ENCODE measurements at regions not wholly inside any gene's neighbourhood (a gene's known extent, or its start where the extent isn't known, plus 50 kb on each side); places are given as distances from the start of the nearest gene placed in this dataset.

DNA sequence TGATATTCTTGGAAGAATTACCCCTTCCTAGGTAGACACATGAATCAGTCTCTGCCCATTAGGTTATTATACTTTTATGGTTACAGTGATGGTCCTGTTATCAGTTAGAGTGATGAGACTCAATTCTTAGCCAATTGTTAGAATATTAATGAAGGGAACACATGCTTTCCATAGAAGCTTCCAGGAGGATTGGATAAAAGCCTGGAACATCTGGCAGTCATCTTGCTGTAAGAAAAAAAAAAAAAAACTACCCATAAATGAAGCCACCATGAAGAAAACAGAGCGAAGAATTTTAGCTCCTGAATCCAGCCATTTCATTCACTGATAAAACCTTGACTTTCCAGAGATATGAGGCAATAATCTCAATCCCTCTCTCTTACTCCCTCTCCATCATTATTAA, 262.5 kb upstream of the GRIN3A start:
- 89% methylated on average over 1 of the region's 1 CpG for WGBS (ENCODE audit: insufficient coverage)
- CTCF ChIA-PET, result no interaction called here

DNA sequence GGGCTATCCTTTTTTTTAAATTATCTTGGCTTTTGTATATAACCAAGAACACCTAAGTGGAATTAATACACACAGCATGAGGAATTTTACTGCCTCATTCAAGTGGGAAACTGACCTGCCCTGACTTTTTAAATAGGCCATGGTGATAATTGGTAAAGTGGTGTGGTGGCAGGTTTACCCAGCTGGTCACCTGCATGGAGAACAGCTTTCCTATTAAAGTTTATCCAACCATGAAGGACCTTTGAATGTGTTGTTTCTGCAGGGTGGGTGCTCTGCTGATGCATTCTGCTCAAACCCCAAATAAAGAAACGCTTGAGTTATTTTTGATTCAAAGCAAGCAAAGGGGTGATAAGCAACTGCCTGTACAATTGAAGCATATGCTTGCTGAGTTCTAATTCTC, 261.0 kb upstream of the GRIN3A start:
- Histone ChIP-seq H3K27ac (ENCODE audit: insufficient read depth in 1 of 2, low read depth in 1 of 2, low read length in 2 of 2, poor library complexity in 1 of 2, severe bottlenecking in 2 of 2) (no peak overlapping the region), H3K4me3 (ENCODE audit: control insufficient read depth in 1 of 7, extremely low read depth in 1 of 7, insufficient read depth in 4 of 7, low read depth in 2 of 7, low read length in 6 of 7) (no peak overlapping the region), H3K36me3 (ENCODE audit: control insufficient read depth in 4 of 4, insufficient read depth in 4 of 4, low read length in 3 of 4) (no peaks in the 10 kb centered on the region), H3K4me1 (ENCODE audit: control extremely low read depth in 1 of 4, control insufficient read depth in 4 of 4, insufficient read depth in 4 of 4, low read length in 3 of 4) (no peaks in the 10 kb centered on the region), H3K27me3 (replicated peaks in 2 of 5; ENCODE audit: control insufficient read depth in 4 of 5, insufficient read depth in 5 of 5, low read length in 4 of 5) (no peaks in the 10 kb centered on the region), H3K9me3 (ENCODE audit: control extremely low read depth in 1 of 5, control insufficient read depth in 4 of 5, insufficient read depth in 2 of 5, low read depth in 1 of 5, low read length in 4 of 5) (no peaks in the 10 kb centered on the region)
- WGBS (ENCODE audit: insufficient coverage), result 100% methylated on average over 1 of the region's 1 CpG
- CTCF ChIA-PET, result no interaction called here
- POLR2A ChIA-PET, result no interaction called here
- DNase-seq, result no peak

More for the DNA sequence above, 262.5 kb upstream of the GRIN3A start:
- Histone ChIP-seq H3K4me1 (ENCODE audit: control extremely low read depth in 1 of 4, control insufficient read depth in 4 of 4, insufficient read depth in 4 of 4, low read length in 3 of 4) (no peaks in the 10 kb centered on the region), H3K27me3 (replicated peaks in 2 of 5; ENCODE audit: control insufficient read depth in 4 of 5, insufficient read depth in 5 of 5, low read length in 4 of 5) (no peaks in the 10 kb centered on the region), H3K4me3 (ENCODE audit: control insufficient read depth in 1 of 7, extremely low read depth in 1 of 7, insufficient read depth in 4 of 7, low read depth in 2 of 7, low read length in 6 of 7) (no peak overlapping the region), H3K9me3 (ENCODE audit: control extremely low read depth in 1 of 5, control insufficient read depth in 4 of 5, insufficient read depth in 2 of 5, low read depth in 1 of 5, low read length in 4 of 5) (no peaks in the 10 kb centered on the region), H3K27ac (ENCODE audit: insufficient read depth in 1 of 2, low read depth in 1 of 2, low read length in 2 of 2, poor library complexity in 1 of 2, severe bottlenecking in 2 of 2) (no peak overlapping the region), H3K36me3 (ENCODE audit: control insufficient read depth in 4 of 4, insufficient read depth in 4 of 4, low read length in 3 of 4) (no peaks in the 10 kb centered on the region)
- POLR2A ChIA-PET, result no interaction called here
- DNase-seq, result no peak

DNA sequence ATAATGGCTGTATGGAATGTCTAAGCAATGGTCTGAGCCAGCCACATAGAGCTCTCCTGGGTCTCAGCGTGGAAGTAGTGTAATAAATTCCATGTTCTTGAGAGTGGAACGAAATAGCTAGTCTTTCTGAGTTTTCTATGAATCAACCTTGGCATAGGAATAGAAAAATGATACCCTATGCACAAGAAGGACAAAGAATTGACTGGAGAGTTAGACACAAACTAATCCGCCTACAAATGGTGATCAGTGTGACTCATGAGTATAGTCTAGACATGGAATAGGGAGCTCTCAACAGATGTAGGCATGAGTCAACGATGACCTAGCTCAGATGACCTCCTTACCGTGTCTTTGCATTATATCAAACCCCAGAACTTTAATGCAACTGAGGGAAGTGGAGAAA, 256.8 kb upstream of the GRIN3A start:
- Histone ChIP-seq H3K4me3 (ENCODE audit: control insufficient read depth in 1 of 7, extremely low read depth in 1 of 7, insufficient read depth in 4 of 7, low read depth in 2 of 7, low read length in 6 of 7) (no peak overlapping the region), H3K4me1 (ENCODE audit: control extremely low read depth in 1 of 4, control insufficient read depth in 4 of 4, insufficient read depth in 4 of 4, low read length in 3 of 4) (no peaks in the 10 kb centered on the region), H3K27me3 (replicated peaks in 2 of 5; ENCODE audit: control insufficient read depth in 4 of 5, insufficient read depth in 5 of 5, low read length in 4 of 5) (no peaks in the 10 kb centered on the region), H3K9me3 (ENCODE audit: control extremely low read depth in 1 of 5, control insufficient read depth in 4 of 5, insufficient read depth in 2 of 5, low read depth in 1 of 5, low read length in 4 of 5) (no peaks in the 10 kb centered on the region), H3K27ac (ENCODE audit: insufficient read depth in 1 of 2, low read depth in 1 of 2, low read length in 2 of 2, poor library complexity in 1 of 2, severe bottlenecking in 2 of 2) (no peak overlapping the region), H3K36me3 (ENCODE audit: control insufficient read depth in 4 of 4, insufficient read depth in 4 of 4, low read length in 3 of 4) (no peaks in the 10 kb centered on the region)
- DNase-seq, result no peak
- WGBS (ENCODE audit: insufficient coverage), result 88% methylated on average over 2 of the region's 5 CpGs
- ChIA-PET CTCF (no interaction called here), POLR2A (no interaction called here)

DNA sequence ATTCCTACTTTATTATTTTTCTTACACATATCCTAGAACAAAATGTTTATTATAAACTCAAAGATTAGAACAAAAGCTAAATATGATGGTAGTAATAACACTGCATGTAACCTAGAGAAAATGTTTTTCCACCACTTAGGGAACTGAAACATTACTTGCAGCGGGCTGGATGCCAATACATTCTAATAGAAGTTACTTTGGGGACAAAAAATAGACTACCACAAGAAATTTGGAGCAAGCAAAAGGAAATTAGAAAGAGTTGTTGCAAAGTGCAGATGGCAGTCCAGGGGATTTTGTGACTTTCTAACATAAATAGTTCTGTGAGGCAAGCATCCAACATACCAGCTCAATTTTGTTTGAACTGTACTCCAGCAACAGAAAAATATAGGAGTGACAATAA, 255.3 kb upstream of the GRIN3A start:
- DNase-seq, result no peak
- WGBS (ENCODE audit: insufficient coverage), result no CpG with 5 or more reads among the region's 1 CpG
- H3K4me3 ChIP-seq (ENCODE audit: control insufficient read depth in 1 of 7, extremely low read depth in 1 of 7, insufficient read depth in 4 of 7, low read depth in 2 of 7, low read length in 6 of 7), result no peak overlapping the region
- no peaks in the 10 kb centered on the region for H3K36me3 ChIP-seq (ENCODE audit: control insufficient read depth in 4 of 4, insufficient read depth in 4 of 4, low read length in 3 of 4)
- H3K27me3 ChIP-seq (replicated peaks in 2 of 5; ENCODE audit: control insufficient read depth in 4 of 5, insufficient read depth in 5 of 5, low read length in 4 of 5), result no peaks in the 10 kb centered on the region
- no peak overlapping the region for H3K27ac ChIP-seq (ENCODE audit: insufficient read depth in 1 of 2, low read depth in 1 of 2, low read length in 2 of 2, poor library complexity in 1 of 2, severe bottlenecking in 2 of 2)
- ChIA-PET CTCF (no interaction called here), POLR2A (no interaction called here)
- no peaks in the 10 kb centered on the region for H3K9me3 ChIP-seq (ENCODE audit: control extremely low read depth in 1 of 5, control insufficient read depth in 4 of 5, insufficient read depth in 2 of 5, low read depth in 1 of 5, low read length in 4 of 5)
- H3K4me1 ChIP-seq (ENCODE audit: control extremely low read depth in 1 of 4, control insufficient read depth in 4 of 4, insufficient read depth in 4 of 4, low read length in 3 of 4), result no peaks in the 10 kb centered on the region

DNA sequence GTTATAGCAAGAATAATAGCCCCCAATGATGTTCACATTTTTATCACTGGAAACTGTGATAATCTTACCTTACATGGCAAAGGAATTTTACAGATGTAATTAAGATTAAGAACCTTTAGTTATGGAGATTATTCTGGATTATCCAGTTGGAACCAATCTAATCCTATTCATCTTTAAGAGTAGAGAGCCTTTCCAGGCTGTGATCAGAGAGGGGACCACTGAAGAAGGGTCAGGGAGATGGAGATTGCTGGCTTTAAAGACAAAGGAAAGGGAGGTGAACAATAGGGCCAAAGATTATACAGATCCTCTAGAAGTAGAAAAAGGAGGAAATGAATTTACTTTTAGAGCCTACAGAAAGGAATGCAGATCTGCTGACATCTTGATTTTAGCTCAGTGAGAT, 253.5 kb upstream of the GRIN3A start:
- no peaks in the 10 kb centered on the region for H3K4me1 ChIP-seq (ENCODE audit: control extremely low read depth in 1 of 4, control insufficient read depth in 4 of 4, insufficient read depth in 4 of 4, low read length in 3 of 4)
- no peaks in the 10 kb centered on the region for H3K27me3 ChIP-seq (replicated peaks in 2 of 5; ENCODE audit: control insufficient read depth in 4 of 5, insufficient read depth in 5 of 5, low read length in 4 of 5)
- H3K27ac ChIP-seq (ENCODE audit: insufficient read depth in 1 of 2, low read depth in 1 of 2, low read length in 2 of 2, poor library complexity in 1 of 2, severe bottlenecking in 2 of 2), result no peak overlapping the region
- ChIA-PET POLR2A (no interaction called here), CTCF (no interaction called here)
- H3K4me3 ChIP-seq (ENCODE audit: control insufficient read depth in 1 of 7, extremely low read depth in 1 of 7, insufficient read depth in 4 of 7, low read depth in 2 of 7, low read length in 6 of 7), result no peak overlapping the region
- no peaks in the 10 kb centered on the region for H3K36me3 ChIP-seq (ENCODE audit: control insufficient read depth in 4 of 4, insufficient read depth in 4 of 4, low read length in 3 of 4)
- DNase-seq, result no peak
- H3K9me3 ChIP-seq (ENCODE audit: control extremely low read depth in 1 of 5, control insufficient read depth in 4 of 5, insufficient read depth in 2 of 5, low read depth in 1 of 5, low read length in 4 of 5), result no peaks in the 10 kb centered on the region

DNA sequence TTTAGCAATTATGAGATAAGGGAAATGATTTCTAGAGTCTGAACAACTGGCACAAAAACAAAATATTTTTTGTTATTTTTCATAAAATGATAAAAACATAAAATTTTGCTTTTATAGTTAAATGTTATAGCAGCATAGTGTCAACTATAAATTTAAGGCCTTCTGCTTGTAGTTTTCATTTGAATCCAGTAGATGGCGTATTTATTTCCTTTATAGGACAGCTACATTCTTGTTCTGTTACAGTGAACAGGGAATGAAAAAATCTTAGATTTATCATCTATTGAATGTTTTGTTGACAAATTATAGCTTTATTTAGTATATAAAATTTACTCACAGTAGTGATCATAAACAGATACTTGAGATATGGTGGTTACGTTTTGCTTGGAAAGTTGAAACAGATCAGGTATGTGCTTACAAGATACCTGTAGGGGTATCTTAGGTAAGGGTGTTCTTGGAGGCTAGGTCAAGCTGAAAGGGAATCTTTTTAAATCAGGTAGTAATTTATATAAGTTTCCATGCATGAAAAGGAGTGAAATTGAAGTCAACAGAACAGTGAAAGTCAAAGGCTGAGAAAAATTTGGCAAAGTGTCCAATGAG, 239.3 kb upstream of the GRIN3A start:
- no peaks in the 10 kb centered on the region for H3K4me1 ChIP-seq (ENCODE audit: control extremely low read depth in 1 of 4, control insufficient read depth in 4 of 4, insufficient read depth in 4 of 4, low read length in 3 of 4)
- no peaks in the 10 kb centered on the region for H3K27me3 ChIP-seq (replicated peaks in 2 of 5; ENCODE audit: control insufficient read depth in 4 of 5, insufficient read depth in 5 of 5, low read length in 4 of 5)
- no peak overlapping the region for H3K4me3 ChIP-seq (ENCODE audit: control insufficient read depth in 1 of 7, extremely low read depth in 1 of 7, insufficient read depth in 4 of 7, low read depth in 2 of 7, low read length in 6 of 7)
- ChIA-PET POLR2A (no interaction called here), CTCF (interaction anchor here (1.0 to 1.7 kb wide), 2 partner anchors 10 to 12 kb away, joined by 3 to 5 read pairs; no protein-coding TSS in a partner anchor)
- peak; percentile 14 to 38 (median 33) for DNase-seq
- no peaks in the 10 kb centered on the region for H3K9me3 ChIP-seq (ENCODE audit: control extremely low read depth in 1 of 5, control insufficient read depth in 4 of 5, insufficient read depth in 2 of 5, low read depth in 1 of 5, low read length in 4 of 5)
- WGBS (ENCODE audit: insufficient coverage), result no CpG with 5 or more reads among the region's 2 CpGs
- no peak overlapping the region for H3K27ac ChIP-seq (ENCODE audit: insufficient read depth in 1 of 2, low read depth in 1 of 2, low read length in 2 of 2, poor library complexity in 1 of 2, severe bottlenecking in 2 of 2)
- H3K36me3 ChIP-seq (ENCODE audit: control insufficient read depth in 4 of 4, insufficient read depth in 4 of 4, low read length in 3 of 4), result no peaks in the 10 kb centered on the region

DNA sequence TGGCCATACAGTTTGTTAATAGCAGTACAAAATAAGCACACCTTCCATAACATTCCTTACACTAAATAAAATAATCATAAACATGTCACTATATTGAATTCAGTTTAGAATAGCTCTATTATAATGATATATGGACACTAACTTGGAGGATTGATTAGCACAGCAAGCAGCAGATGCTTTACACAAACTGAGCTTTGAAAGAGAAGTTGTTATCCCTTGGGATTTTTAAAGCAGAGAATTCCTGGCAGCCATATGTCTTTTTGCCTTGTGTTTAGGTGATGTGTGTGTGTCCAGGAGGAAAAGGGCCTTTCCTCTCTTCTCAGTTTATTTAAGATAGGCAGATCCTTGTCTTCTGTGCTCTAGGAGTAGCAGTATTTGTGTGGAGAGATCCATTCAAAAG, 232.2 kb upstream of the GRIN3A start:
- Histone ChIP-seq H3K27ac (ENCODE audit: insufficient read depth in 1 of 2, low read depth in 1 of 2, low read length in 2 of 2, poor library complexity in 1 of 2, severe bottlenecking in 2 of 2) (no peak overlapping the region), H3K4me3 (ENCODE audit: control insufficient read depth in 1 of 7, extremely low read depth in 1 of 7, insufficient read depth in 4 of 7, low read depth in 2 of 7, low read length in 6 of 7) (no peak overlapping the region), H3K27me3 (replicated peaks in 2 of 5; ENCODE audit: control insufficient read depth in 4 of 5, insufficient read depth in 5 of 5, low read length in 4 of 5) (no peaks in the 10 kb centered on the region), H3K36me3 (ENCODE audit: control insufficient read depth in 4 of 4, insufficient read depth in 4 of 4, low read length in 3 of 4) (no peaks in the 10 kb centered on the region), H3K9me3 (ENCODE audit: control extremely low read depth in 1 of 5, control insufficient read depth in 4 of 5, insufficient read depth in 2 of 5, low read depth in 1 of 5, low read length in 4 of 5) (no peaks in the 10 kb centered on the region), H3K4me1 (ENCODE audit: control extremely low read depth in 1 of 4, control insufficient read depth in 4 of 4, insufficient read depth in 4 of 4, low read length in 3 of 4) (no peaks in the 10 kb centered on the region)
- POLR2A ChIA-PET, result no interaction called here
- CTCF ChIA-PET, result interaction anchor here (1.2 to 1.5 kb wide), 2 partner anchors 9 to 10 kb away, joined by 4 to 5 read pairs; no protein-coding TSS in a partner anchor
- DNase-seq, result no peak

Measured in common myeloid progenitor, CD34-positive (primary cell).